Eye (tissue), 1 donor: ENCODE measurements at regions not wholly inside any gene's neighbourhood (a gene's known extent, or its start where the extent isn't known, plus 50 kb on each side); places are given as distances from the start of the nearest gene placed in this dataset.
"Not testable (repeated sequence)": the region's sequence is repeated elsewhere in the genome, so short reads cannot be mapped to it uniquely, and the experiment has no call there.

Source experiments
- DNase-seq: peaks from one replicate; pipeline ENCODE4 v3.0.0-alpha.2; 2015

DNA sequence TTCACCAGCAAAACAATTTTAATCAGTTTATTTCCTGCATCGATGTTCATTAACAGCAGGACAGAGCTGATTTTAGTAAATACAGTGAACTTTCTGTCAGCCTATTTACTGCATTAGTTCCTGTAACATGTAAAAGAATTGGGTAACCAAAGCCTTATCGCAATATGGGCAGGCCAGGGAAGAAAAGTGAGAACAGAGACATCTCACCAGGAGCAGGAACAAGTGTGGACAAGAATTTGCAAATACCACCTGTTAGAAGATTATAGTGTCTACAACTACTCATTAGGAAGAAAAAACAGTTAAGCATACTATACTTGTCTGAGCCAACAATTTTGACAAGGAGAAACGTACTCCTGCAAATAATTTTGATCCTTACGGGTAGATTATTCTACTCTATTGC is 1293.9 kb downstream of the PLA2G4A start:
- no peak for DNase-seq

DNA sequence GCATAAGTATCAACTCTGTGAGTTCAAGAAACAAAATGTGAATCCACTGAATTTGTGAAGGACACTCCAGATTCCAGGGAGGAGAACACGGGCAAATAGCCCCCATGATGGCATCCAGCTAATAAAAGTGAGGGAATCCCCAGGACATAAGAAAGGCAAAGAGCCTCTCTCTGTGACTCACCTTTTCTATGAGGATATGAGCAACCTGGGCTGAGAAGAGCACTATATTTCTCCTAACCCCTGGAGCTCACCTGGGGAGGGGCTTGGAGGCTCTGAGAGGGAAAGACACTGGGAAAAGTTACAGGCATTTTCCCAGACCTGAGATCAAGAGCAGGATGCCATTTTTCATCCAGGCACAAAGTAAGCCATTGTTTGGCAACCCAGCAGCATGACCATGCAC is 1298.8 kb downstream of the PLA2G4A start:
- DNase-seq, result no peak

DNA sequence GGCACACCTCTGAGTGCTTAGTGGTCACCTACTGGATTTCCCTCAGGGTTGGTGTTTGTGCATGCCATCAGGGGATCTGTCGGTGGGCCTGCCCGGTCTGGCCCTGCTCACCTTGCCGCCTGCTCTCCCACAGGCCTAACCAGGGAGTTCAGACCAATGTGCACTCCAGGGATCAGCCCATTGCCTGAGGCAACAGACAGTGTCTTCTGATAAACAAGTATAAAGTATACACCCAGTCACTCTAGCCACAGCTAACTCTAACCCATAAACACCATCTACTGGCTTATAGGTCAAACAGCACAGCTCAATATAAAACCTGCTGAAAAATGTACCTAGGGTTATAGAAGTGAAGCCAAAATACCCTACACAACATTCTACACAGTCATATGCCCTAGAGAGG is 1300.0 kb downstream of the PLA2G4A start:
- no peak for DNase-seq

DNA sequence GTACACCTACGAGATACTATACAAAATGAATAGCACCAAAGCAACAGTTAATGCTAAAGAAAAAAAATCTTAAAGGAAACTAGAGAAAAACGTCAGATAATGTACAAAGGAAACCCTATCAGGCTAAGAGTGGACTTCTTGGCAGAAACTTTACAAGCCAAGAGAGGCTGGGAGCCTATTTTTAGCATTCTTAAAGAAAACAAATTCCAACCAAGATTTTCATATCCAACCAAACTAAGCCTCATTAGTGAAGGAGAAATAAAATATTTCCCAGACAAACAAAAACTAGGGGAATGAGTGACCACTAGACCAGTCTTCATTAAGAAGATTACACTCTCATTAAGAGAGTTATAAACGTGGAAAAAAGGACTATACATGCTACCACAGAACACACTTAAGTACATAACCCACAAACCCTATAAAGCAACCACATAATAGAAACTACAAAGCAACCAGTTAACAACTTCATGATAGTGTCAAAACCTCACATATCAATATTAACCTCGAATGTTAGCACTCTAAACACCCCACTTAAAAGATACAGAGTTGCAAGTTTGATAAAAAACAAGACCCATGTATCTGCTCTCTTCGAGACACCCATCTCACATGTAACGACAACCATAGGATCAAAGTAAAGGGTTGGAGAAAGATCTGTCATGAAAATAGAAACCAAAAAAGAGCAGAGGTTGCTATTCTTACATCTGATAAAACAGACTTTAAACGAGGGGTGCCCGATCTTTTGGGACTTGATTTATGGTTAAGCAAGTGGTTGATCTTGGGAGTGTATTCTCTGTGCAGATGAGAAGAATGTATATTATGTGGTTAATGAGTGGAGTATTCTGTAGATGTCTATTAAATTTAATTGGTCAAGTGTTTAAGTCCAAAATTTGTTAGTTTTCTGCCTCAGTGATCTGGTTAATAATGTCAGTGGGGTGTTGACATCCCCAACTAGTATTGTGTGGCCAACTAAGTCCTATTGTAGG is 1301.4 kb downstream of the PLA2G4A start:
- no peak for DNase-seq

DNA sequence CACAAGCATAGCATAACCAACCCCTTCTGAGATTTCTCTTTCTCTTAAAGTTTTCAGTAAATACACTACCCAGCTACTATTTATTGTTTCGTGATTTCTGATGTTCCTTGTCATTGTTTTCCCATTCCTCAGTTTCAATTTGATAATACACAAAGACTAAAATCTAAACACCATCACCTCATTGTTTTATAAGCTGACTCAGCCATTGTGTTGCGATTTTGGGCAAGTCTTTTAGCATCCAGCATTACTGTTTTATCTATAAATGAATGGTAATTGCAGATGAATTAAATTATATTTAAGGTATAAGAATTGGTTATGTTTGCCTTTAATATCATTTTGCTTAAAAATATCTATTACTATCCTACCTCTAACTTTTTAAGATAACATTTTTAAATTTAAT is 1308.5 kb downstream of the PLA2G4A start:
- DNase-seq, result no peak

DNA sequence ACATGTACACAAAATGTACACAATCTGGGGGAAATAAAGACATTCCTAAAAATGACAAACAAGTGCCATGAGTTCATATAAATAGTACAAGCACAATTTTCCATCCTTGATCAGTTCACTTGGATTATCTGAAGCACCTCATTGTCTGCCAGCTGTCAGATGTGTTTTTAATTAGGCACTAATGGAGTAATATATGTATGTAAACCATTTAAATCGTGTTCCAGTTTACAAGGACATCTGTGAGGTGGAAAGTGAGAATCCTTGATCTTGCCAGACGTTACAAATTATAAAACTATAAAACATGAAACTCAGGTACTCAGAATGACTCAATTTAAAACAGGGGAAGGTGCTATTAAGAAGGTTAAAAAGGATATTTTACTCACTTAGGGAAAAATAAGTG is 1312.2 kb downstream of the PLA2G4A start:
- DNase-seq, result no peak

DNA sequence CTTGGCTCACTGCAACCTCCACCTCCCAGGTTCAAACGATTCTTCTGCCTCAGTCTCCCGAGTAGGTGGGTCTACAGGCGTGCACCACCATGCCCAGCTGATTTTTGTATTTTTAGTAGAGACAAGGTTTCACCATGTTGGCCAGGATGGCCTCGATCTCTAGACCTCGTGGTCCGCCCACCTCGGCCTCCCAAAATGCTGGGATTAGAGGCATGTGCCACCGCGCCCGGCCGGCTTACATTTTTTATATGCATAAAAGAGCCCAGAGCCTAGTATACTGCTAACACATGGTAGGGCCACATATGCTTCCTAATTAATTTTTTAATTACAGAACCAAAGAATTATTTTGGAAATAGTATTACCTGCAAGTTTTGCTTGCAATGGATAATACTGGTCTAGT is 1325.4 kb downstream of the PLA2G4A start:
- no peak for DNase-seq

DNA sequence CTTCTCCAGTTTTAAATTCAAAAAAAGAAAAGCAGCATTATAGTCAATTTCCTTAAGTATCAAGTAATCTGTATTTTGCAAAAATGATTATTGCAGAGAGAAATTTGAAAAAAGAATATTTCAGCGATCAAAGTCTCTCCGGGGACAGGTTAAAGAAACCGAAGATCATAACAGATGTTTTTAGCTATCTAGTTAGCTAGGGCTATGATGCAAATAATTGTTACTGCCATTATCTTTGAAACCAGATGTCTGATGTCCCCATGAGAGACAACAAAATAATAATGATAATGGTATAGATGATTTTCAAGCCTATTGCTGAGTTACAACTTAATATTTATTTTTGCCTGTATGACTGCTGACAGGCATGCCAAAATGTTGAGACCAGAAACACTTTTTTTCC is 1326.0 kb downstream of the PLA2G4A start:
- no peak for DNase-seq

DNA sequence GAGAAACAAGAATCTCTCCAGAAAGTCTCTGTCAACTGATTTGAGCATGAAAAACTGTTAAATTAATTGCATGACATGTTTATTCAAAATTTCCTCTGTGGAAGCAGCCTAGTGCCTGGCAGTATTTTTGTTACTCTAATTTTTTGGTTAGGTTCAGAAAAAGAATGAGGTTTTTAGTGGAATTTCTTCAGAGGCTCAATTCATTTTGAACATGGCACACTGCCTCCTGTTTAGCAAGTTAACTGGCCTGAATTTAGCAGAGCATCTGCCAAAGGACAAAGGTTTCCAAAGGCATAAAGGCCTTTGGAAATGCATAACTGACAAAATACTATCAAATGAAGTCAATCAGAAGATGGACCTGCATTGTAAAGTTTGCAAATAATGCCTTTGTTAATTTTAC is 1326.5 kb downstream of the PLA2G4A start:
- DNase-seq, result no peak

DNA sequence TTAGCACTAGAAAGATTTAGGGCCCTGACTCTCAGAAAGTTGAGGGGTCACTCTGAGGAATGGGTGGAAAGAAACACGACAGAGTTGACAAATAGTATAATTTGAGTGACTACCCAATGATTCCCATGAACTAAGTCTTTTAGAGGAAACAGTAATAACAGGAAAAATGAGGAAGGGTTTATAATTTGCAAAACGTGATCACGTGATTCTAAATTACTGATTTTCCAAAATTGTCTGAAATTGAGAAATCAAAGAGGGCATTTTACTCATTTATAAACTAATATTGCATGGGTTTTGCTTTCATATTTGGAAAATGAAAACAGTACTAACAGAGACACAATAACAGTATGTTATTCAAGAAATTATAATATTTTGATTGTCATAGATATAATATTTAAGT is 1335.7 kb downstream of the PLA2G4A start:
- DNase-seq, result no peak

DNA sequence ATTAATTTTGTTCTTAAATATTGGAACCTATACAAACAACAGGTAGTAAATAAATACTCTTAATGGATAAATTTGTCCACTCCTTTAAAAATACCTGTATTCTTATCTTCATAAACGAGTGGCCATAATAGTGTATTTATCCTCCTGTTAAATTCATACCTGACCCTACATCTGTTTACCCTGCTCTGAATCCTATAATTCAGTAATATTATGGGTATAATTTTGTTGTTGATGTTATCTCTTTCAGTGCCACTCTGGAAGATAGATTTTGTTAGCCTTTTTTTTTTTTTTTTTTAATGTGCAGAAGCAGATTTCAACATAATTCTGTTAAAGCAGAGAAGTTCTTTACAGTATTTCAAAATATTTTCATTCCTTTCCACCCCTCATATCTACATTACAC is 1337.9 kb downstream of the PLA2G4A start:
- DNase-seq, result no peak

DNA sequence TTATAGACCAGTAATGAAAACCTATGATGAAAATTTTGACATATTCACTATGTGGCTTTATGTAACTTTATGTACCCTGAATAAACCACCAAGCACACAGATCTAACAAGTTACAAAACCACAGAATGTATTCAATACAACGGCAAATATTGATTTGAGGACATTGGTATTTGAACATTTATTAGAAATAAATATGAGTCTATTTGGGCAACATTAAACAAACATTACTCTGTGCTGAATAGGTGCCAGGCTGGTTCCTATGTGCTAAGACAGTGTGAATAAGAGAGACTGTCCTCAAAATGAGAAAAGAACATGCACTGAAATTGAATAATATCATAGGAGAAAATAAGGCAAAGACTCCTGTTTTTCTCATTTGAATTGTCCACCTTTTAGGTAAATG is 1341.2 kb downstream of the PLA2G4A start:
- no peak for DNase-seq

DNA sequence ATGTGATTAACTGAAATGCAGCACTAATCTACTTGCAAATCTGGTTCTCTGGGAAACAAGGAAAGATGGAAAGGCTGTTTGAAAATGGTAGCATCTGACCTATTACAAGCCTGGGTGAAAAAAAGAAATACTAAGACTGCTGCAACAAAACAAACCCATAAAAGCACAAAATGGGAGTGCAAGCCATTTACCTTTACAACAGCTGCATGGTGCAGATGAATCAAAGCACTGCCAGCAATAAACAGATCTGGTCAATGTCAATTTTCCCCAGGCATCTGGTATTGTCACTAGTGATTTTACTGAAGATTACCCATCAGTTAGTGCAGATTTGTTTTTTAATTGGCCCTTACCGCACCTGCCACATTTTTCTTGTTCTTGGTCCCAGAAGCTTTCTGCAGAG is 1341.7 kb downstream of the PLA2G4A start:
- DNase-seq, result peak; percentile 31

DNA sequence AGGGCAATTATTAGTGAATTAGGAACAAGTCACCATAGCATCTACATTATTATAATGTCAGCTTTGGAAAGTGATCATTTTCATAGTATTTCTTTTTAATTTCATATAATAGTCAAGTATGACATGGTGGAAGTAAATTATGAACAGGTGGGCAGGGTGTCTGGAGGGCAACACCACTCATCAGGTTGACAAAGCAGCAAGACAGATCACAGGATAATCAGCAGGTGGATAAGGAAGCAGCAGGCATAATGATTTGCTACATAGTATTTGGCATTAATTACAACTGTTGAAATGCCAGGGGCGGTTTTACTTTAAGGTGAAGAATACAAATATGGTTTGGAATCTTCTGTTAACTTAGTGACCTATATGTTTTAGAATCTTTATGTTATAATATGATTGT is 1342.2 kb downstream of the PLA2G4A start:
- DNase-seq, result no peak

DNA sequence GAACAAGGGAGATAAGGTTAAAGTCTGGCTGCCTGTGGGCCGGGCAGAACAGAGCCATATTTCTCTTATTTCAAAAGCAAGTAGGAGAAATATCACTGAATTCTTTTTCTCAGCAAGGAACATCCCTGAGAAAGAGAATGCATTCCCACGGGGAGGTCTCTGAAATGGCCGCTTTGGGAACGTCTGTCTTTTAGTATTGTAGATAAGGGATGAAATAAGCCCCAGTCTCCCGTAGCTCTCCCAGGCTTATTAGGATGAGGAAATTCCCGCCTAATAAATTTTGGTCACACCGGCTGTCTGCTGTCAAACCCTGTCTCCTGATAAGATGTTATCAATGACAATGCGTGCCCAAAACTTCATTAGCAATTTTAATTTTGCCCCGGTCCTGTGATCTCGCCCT is 1353.3 kb downstream of the PLA2G4A start:
- not testable (repeated sequence) for DNase-seq

DNA sequence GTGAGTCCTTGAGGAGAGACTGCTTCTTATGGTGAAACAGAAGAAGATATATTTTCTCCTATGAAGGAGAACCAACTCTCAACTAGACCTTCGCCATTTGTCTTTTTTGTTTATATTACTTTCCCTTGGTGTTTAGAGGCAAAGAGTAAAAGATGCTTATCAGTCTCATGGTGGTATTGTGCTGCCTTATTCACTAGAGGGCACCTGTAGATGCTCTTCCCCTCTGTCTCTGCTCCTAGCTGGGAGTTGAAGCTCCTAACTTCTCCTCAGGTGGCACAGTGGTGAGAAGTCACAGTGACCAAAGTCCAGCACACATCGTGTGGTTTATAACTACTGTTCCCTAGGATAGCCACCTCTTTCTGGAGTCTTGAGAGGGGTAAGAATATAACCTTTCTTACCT is 1359.6 kb downstream of the PLA2G4A start:
- no peak for DNase-seq

DNA sequence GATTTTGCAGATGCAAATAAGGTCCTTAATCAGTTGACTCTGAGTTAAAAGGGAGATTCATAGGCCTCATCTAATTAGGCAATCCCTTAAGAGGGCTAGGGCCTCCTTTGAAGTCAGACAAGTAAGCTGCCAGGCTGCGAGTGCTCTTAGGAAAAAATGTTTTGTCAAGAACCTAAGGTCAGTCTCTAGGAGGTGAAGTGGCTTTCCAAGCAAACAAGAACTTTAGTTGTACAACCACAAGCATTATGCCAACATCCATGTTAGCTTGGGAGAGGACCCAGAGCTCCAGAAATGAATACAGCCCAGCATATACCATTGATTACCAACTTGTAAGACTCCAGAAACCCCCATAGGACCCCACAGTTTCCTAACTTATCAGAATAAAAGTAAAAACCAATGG is 1366.2 kb downstream of the PLA2G4A start:
- DNase-seq, result no peak

DNA sequence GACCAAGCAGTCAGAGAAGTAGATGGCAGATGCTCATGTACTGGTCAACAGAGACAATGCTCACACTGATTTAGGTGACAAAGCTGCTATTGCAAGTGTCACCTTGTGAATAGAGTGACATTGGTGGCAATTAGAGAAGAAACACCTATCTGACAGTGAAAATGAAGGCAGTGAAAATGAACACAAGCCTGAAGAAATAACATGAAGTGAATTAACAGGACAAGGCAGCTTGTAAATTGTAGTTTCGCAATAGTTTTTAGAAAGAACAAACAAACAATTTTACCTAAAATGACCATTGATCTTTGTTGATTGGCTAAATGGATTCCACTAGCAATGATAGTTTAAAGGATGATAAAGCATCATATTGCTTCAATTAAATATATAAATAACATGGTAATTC is 1389.5 kb downstream of the PLA2G4A start:
- no peak for DNase-seq

DNA sequence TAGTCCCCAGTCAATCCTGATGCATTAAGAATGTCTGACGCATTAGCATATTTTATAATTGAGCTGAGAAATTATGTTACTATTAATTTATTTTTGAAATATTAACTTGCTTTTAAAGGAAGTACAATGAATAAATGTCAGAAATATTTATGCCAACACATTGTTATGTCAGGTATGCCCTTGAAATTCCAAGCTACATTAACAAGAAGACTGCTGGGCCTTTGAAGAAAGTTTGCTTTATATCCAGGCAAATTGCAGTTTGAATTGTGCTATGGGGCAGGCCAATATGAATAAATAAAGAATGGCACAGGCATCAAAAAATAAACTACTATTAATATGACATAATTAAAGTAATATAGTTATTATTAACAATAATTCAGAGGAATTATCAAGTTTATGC is 1391.3 kb downstream of the PLA2G4A start:
- no peak for DNase-seq

DNA sequence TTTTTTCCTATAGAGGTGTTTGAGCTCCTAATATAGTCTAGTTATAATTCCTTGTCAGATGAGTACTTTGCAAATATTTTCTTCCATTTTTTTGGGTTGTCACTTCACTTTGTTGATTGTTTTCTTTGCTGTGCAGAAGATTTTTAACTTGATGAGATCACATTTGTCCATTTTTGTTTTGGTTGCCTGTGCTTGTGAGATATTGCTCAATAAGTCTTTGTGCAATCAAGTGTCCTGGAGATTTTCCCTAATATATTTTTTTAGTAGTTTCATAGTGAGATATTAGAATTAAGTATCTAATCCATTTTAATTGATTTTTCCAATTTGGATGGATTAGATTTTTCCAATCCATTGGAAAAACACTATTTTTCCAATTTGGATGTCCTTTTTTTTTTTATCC is 1395.5 kb downstream of the PLA2G4A start:
- DNase-seq, result no peak

DNA sequence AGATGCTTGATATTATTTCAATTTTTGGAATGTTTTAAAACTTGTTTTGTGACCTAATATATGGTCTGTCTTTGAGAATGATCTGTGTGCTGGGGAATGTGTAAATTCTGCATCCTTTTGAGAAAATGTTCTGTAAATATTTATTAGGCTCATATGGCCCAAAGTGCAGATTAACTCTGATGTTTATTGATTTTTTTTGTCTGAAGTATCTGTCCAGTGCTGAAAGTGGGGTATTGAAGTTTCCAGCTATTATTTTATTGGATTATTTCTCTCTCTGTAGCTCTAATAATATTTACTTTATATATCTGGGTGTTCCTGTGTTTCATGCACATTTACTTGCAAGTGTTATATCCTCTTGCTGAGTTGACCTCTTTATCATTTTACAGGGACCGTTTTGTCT is 1397.2 kb downstream of the PLA2G4A start:
- DNase-seq, result no peak

DNA sequence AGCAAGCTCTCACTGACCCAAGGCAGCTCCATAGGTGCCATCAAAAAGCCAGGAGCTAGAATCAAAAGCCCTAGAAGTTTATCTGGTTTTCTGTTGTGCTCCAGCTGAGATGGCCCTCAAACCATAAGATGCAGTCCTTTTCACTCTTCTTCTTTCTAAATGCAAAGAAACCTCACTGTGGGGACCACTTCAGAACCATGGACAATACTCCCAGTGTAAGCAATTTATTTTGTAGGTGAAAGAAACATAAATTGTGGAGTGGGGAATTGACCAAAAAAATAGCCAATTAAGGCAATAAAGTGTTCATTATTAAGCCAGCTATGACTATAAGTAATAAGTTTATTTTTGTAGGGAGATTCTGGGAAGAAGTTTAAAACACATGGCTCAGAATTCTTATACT is 1399.9 kb downstream of the PLA2G4A start:
- DNase-seq, result no peak

DNA sequence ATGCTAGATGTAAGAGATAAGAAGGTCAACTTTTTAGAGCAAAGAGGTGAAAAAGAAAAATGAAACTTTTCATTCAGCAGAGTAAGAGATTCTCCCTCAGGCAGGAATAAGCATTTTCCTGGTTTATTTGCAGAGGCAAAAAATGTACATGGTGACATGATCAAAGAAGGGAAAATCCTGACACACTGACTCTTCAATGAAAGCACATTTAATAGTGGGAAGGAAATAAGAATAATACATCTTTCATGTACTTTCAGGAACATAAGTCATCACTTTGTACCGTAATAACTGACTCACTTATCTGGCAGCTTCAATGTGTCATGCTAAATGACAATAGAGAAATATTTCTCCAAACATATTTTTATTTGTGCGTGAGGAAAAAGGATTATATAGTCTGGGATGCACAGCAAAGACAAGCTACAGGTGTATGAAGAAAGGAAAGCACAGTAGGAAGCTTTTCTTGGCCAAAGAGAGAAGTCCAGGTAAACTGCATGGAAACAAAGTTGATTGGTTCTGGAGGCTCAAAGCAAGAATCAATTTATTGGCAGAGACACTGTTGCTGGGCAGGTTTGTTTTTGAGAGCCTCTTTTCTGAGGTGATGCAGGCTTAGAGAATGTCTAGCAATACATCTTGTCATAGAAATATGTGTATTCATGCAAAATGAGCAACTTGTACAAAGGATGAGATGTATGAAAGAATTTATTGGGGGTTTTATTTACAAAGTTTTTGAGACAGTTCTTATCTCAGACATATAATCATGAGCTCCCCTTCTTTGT is 1409.0 kb downstream of the PLA2G4A start:
- no peak for DNase-seq

DNA sequence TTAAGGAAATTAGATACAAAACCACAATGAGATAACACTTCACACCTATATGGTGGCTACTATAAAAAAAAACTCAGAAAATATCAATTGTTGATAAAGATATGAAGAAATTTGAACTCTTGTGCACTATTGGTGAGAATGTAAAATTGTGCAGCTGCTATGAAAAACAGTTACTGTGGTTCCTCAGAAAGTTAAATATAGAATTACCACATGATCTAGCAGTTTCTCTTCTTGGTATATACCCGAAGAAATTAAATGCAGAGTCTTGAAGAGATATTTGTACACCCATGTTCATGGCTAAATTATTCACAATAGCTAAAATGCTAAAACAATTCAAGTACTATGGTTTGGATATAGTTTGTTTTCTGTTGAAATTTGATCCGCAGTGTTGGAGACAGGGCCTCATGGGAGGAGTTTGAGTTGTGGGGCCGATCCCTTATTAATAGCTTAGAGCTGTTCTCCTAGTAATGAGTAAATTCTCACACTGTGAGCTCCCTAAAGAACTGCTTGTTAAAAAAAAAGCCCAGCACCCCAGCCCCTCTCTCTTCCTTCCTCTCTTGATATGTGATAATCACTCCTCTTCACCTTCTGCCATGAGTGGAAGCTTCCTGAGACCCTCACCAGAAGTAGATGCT is 1412.1 kb downstream of the PLA2G4A start:
- DNase-seq, result no peak
